ENCODE measurements at regions not wholly inside any gene's neighbourhood (a gene's known extent, or its start where the extent isn't known, plus 50 kb on each side); places are given as distances from the start of the nearest gene placed in this dataset.

DNA sequence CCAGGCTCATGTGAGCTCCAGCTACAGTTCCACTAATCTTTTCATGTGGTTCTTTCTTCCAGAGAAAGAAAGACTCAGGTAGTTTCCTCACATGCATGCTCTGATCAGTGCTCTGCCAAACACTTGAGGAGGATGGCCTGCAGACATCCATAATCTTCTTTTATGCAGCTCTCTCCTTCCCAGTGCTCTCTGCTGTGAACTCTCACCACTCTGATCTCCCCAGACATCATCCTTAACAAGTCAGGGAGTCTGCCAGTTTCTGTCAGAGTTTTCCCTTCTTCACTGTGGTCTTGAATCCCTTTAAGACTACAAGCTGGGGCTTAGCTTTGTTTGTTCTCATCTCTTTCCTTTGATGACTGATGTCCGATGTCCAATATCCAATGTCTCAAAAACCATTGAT is 203.4 kb upstream of the PRKCQ start:
- H3K9me3 ChIP-seq (replicated peaks; ENCODE audit: control insufficient read depth, insufficient read depth, low read length), result no peaks in the 10 kb centered on the region
- H3K4me2 ChIP-seq (ENCODE audit: insufficient read depth, low read length), result no peak overlapping the region
- dilution Hi-C loops (cut with MboI; ENCODE audit: extremely low pct_ligation_motif_present, low sequenced_read_pairs), result no loop called here
- ChIA-PET POLR2A (no interaction called here), CTCF (no interaction called here)
- H3K27ac ChIP-seq (ENCODE audit: insufficient read depth, low read depth, low read length), result no peak overlapping the region
- H3K36me3 ChIP-seq (ENCODE audit: control insufficient read depth in 2 of 2, extremely low read depth in 1 of 2, insufficient read depth in 2 of 2, low read length in 2 of 2), result no peaks in the 10 kb centered on the region
- no peak for DNase-seq (ENCODE audit: low read depth, low spot score)
- no peak overlapping the region for H2AFZ ChIP-seq (ENCODE audit: low read depth, low read length)
- TF ChIP-seq POLR2AphosphoS5 (IDR thresholded peaks at IDR 0.05; ENCODE audit: insufficient read depth, low read depth, low read length) (no peak), EZH2 (IDR thresholded peaks at IDR 0.05; ENCODE audit: borderline replicate concordance, low read depth, low read length, severe bottlenecking) (no peak)
- TF ChIP-seq, protein P1, sequence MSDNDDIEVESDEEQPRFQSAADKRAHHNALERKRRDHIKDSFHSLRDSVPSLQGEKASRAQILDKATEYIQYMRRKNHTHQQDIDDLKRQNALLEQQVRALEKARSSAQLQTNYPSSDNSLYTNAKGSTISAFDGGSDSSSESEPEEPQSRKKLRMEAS (IDR thresholded peaks at IDR 0.05; ENCODE audit: insufficient read depth, insufficient read length), result no peak
- TF ChIP-seq, protein P2, sequence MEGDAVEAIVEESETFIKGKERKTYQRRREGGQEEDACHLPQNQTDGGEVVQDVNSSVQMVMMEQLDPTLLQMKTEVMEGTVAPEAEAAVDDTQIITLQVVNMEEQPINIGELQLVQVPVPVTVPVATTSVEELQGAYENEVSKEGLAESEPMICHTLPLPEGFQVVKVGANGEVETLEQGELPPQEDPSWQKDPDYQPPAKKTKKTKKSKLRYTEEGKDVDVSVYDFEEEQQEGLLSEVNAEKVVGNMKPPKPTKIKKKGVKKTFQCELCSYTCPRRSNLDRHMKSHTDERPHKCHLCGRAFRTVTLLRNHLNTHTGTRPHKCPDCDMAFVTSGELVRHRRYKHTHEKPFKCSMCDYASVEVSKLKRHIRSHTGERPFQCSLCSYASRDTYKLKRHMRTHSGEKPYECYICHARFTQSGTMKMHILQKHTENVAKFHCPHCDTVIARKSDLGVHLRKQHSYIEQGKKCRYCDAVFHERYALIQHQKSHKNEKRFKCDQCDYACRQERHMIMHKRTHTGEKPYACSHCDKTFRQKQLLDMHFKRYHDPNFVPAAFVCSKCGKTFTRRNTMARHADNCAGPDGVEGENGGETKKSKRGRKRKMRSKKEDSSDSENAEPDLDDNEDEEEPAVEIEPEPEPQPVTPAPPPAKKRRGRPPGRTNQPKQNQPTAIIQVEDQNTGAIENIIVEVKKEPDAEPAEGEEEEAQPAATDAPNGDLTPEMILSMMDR (IDR thresholded peaks at IDR 0.05; ENCODE audit: extremely low read depth in 1 of 2, insufficient read depth in 1 of 2, low read depth in 1 of 2, low read length in 2 of 2), result no peak
- intact Hi-C loops (cut with micrococcal nuclease), result loop anchor here (10.0 kb wide), 1 partner anchor 901 kb away; no protein-coding TSS in a partner anchor
- FAIRE-seq, result no peak
- no TSS peak for BruUV-seq (replicated peaks)
- no peak overlapping the region for H3K9ac ChIP-seq (replicated peaks; ENCODE audit: extremely low read depth, insufficient read depth, low read length)
- H3K79me2 ChIP-seq (ENCODE audit: control insufficient read depth, insufficient read depth, low read length), result no peaks in the 10 kb centered on the region
- H4K20me1 ChIP-seq (replicated peaks; ENCODE audit: control insufficient read depth, extremely low read depth, insufficient read depth, low read length), result no peaks in the 10 kb centered on the region
- no peaks in the 10 kb centered on the region for H3K27me3 ChIP-seq (ENCODE audit: control insufficient read depth in 2 of 2, insufficient read depth in 2 of 2, low read length in 2 of 2)
- H3K9me1 ChIP-seq (replicated peaks; ENCODE audit: control insufficient read depth, extremely low read depth, insufficient read depth, low read length), result no peaks in the 10 kb centered on the region
- H3K4me3 ChIP-seq (replicated peaks in 1 of 3; ENCODE audit: insufficient read depth in 1 of 3, low read depth in 1 of 3, low read length in 3 of 3), result no peak overlapping the region
- H3K4me1 ChIP-seq (ENCODE audit: control insufficient read depth, extremely low read depth, insufficient read depth, low read length), result no peaks in the 10 kb centered on the region

DNA sequence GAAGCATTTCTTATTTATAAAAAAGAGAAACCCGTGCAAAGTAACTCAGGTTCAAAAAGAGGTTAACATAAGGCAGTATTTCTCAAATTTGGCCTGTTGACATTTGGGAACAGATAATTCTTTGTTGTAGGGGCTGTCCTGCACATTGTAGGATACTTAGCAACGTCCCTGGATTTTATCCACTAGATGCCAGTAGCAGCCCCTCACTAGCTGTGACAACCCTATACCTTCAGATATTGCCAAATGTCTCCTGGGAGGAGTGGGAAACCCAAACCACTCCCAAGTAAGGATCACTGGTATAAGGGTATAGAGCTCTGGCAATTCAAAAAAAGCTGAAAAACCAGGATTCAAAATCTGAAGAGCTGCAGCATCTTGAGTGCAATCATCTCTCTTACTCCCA is 202.3 kb upstream of the PRKCQ start:
- no peaks in the 10 kb centered on the region for H3K4me1 ChIP-seq (ENCODE audit: control insufficient read depth, extremely low read depth, insufficient read depth, low read length)
- no peak overlapping the region for H3K4me3 ChIP-seq (replicated peaks in 1 of 3; ENCODE audit: insufficient read depth in 1 of 3, low read depth in 1 of 3, low read length in 3 of 3)
- H3K79me2 ChIP-seq (ENCODE audit: control insufficient read depth, insufficient read depth, low read length), result no peaks in the 10 kb centered on the region
- CTCF ChIA-PET, result no interaction called here
- no peaks in the 10 kb centered on the region for H3K9me1 ChIP-seq (replicated peaks; ENCODE audit: control insufficient read depth, extremely low read depth, insufficient read depth, low read length)
- no peak for DNase-seq (ENCODE audit: low read depth, low spot score)
- H3K4me2 ChIP-seq (ENCODE audit: insufficient read depth, low read length), result no peak overlapping the region
- no peak overlapping the region for H3K27ac ChIP-seq (ENCODE audit: insufficient read depth, low read depth, low read length)
- H3K27me3 ChIP-seq (ENCODE audit: control insufficient read depth in 2 of 2, insufficient read depth in 2 of 2, low read length in 2 of 2), result no peaks in the 10 kb centered on the region
- no peak overlapping the region for H2AFZ ChIP-seq (ENCODE audit: low read depth, low read length)
- dilution Hi-C loops (cut with MboI; ENCODE audit: extremely low pct_ligation_motif_present, low sequenced_read_pairs), result no loop called here
- no peak overlapping the region for H3K9ac ChIP-seq (replicated peaks; ENCODE audit: extremely low read depth, insufficient read depth, low read length)
- no peaks in the 10 kb centered on the region for H3K36me3 ChIP-seq (ENCODE audit: control insufficient read depth in 2 of 2, extremely low read depth in 1 of 2, insufficient read depth in 2 of 2, low read length in 2 of 2)
- H4K20me1 ChIP-seq (replicated peaks; ENCODE audit: control insufficient read depth, extremely low read depth, insufficient read depth, low read length), result no peaks in the 10 kb centered on the region
- intact Hi-C loops (cut with micrococcal nuclease), result loop anchor here (10.0 kb wide), 1 partner anchor 902 kb away; no protein-coding TSS in a partner anchor
- POLR2A ChIA-PET, result no interaction called here
- no peaks in the 10 kb centered on the region for H3K9me3 ChIP-seq (replicated peaks; ENCODE audit: control insufficient read depth, insufficient read depth, low read length)
- TF ChIP-seq POLR2A (IDR thresholded peaks at IDR 0.05; ENCODE audit: low read depth, low read length) (no peak), POLR2AphosphoS5 (IDR thresholded peaks at IDR 0.05; ENCODE audit: insufficient read depth, low read depth, low read length) (no peak), GATA2 (IDR thresholded peaks at IDR 0.05; ENCODE audit: insufficient read depth, insufficient read length, low read depth, low read length) (no peak), JUN (IDR thresholded peaks at IDR 0.05; ENCODE audit: borderline replicate concordance, insufficient read depth, insufficient read length, low read depth) (no peak), EZH2 (IDR thresholded peaks at IDR 0.05; ENCODE audit: borderline replicate concordance, low read depth, low read length, severe bottlenecking) (no peak), FOS (IDR thresholded peaks at IDR 0.05; ENCODE audit: borderline replicate concordance, insufficient read depth, low read length) (no peak), MYC (IDR thresholded peaks at IDR 0.05; ENCODE audit: low read depth, low read length) (no peak)
- TF ChIP-seq, protein P1 (IDR thresholded peaks at IDR 0.05; ENCODE audit: insufficient read depth, insufficient read length), result no peak
- TF ChIP-seq, protein P2 (IDR thresholded peaks at IDR 0.05; ENCODE audit: extremely low read depth in 1 of 2, insufficient read depth in 1 of 2, low read depth in 1 of 2, low read length in 2 of 2), result no peak
- no TSS peak for BruUV-seq (replicated peaks)
- FAIRE-seq, result no peak
